T-helper 1 cell treated with Interleukin-12 subunit alpha and Interleukin-12 subunit beta and Interleukin-4 antibody, amounts not matched to agents 30 μg/mL and 1 μg/mL, for 36 hours (primary cell): ENCODE measurements at regions not wholly inside any gene's neighbourhood (a gene's known extent, or its start where the extent isn't known, plus 50 kb on each side); places are given as distances from the start of the nearest gene placed in this dataset.

Source experiments
- H3K27ac Mint-ChIP-seq: one replicate; pipeline ENCODE4 v1.8.0; 2021; ENCODE audit warnings: mild to moderate bottlenecking, mixed read lengths
- H3K27me3 Mint-ChIP-seq: one replicate; pipeline ENCODE4 v1.8.0; 2021; ENCODE audit warnings: low read depth, mixed read lengths
- H3K36me3 Mint-ChIP-seq: one replicate; pipeline ENCODE4 v1.8.0; 2021; ENCODE audit warnings: low read depth, mixed read lengths
- H3K4me1 Mint-ChIP-seq: one replicate; pipeline ENCODE4 v1.8.0; 2021; ENCODE audit warnings: low read depth, mixed read lengths
- H3K4me3 Mint-ChIP-seq: one replicate; pipeline ENCODE4 v1.8.0; 2021; ENCODE audit warnings: mild to moderate bottlenecking, moderate library complexity, mixed read lengths
- H3K9me3 Mint-ChIP-seq: one replicate; pipeline ENCODE4 v1.8.0; 2021; ENCODE audit warnings: mixed read lengths

- peaks cover 8% of the 10 kb centered on the region for H3K9me3 Mint-ChIP-seq
- no peaks in the 10 kb centered on the region for H3K36me3 Mint-ChIP-seq
- no peak overlapping the region for H3K27ac Mint-ChIP-seq
- no peak overlapping the region for H3K4me3 Mint-ChIP-seq
- H3K4me1 Mint-ChIP-seq, result no peaks in the 10 kb centered on the region
- H3K27me3 Mint-ChIP-seq, result no peaks in the 10 kb centered on the region
Measured at GRCh38 chr2:15681089-15681885, 89.6 kb downstream of the DDX1 start.

- H3K27me3 Mint-ChIP-seq, result no peaks in the 10 kb centered on the region
Measured at GRCh38 chr2:15682354-15682753, 90.7 kb downstream of the DDX1 start.

GRCh38 chr2:15684161-15685039 is 92.7 kb downstream of the DDX1 start:
- peaks cover 3% of the 10 kb centered on the region for H3K27me3 Mint-ChIP-seq
- H3K36me3 Mint-ChIP-seq, result no peaks in the 10 kb centered on the region
- no peak overlapping the region for H3K4me3 Mint-ChIP-seq
- H3K9me3 Mint-ChIP-seq, result peaks cover 3% of the 10 kb centered on the region
- no peak overlapping the region for H3K27ac Mint-ChIP-seq
- no peaks in the 10 kb centered on the region for H3K4me1 Mint-ChIP-seq

More at GRCh38 chr2:15682354-15682753, 90.7 kb downstream of the DDX1 start:
- Mint-ChIP-seq H3K4me1 (no peaks in the 10 kb centered on the region), H3K9me3 (peaks cover 8% of the 10 kb centered on the region), H3K4me3 (no peak overlapping the region), H3K36me3 (no peaks in the 10 kb centered on the region), H3K27ac (no peak overlapping the region)

GRCh38 chr2:15685143-15685542 is 93.5 kb downstream of the DDX1 start:
- no peaks in the 10 kb centered on the region for H3K36me3 Mint-ChIP-seq
- H3K27ac Mint-ChIP-seq, result no peak overlapping the region
- H3K9me3 Mint-ChIP-seq, result no peaks in the 10 kb centered on the region
- H3K27me3 Mint-ChIP-seq, result peaks cover 3% of the 10 kb centered on the region
- no peak overlapping the region for H3K4me3 Mint-ChIP-seq
- no peaks in the 10 kb centered on the region for H3K4me1 Mint-ChIP-seq

GRCh38 chr2:15686643-15687042 is 95.0 kb downstream of the DDX1 start:
- Mint-ChIP-seq H3K27ac (no peak overlapping the region), H3K4me1 (no peaks in the 10 kb centered on the region), H3K27me3 (peaks cover 3% of the 10 kb centered on the region), H3K36me3 (no peaks in the 10 kb centered on the region), H3K9me3 (no peaks in the 10 kb centered on the region), H3K4me3 (no peak overlapping the region)

GRCh38 chr2:15687243-15687642 is 95.6 kb downstream of the DDX1 start:
- Mint-ChIP-seq H3K4me1 (no peaks in the 10 kb centered on the region), H3K27ac (no peak overlapping the region), H3K4me3 (no peak overlapping the region), H3K27me3 (peaks cover 3% of the 10 kb centered on the region), H3K9me3 (no peaks in the 10 kb centered on the region), H3K36me3 (no peaks in the 10 kb centered on the region)

GRCh38 chr2:15687720-15688119 is 96.1 kb downstream of the DDX1 start:
- H3K4me3 Mint-ChIP-seq, result no peak overlapping the region

GRCh38 chr2:15688924-15689568 is 97.4 kb downstream of the DDX1 start:
- no peak overlapping the region for H3K27ac Mint-ChIP-seq
- H3K36me3 Mint-ChIP-seq, result no peaks in the 10 kb centered on the region
- H3K4me3 Mint-ChIP-seq, result no peak overlapping the region
- H3K4me1 Mint-ChIP-seq, result no peaks in the 10 kb centered on the region
- no peaks in the 10 kb centered on the region for H3K9me3 Mint-ChIP-seq
- H3K27me3 Mint-ChIP-seq, result peaks cover 3% of the 10 kb centered on the region

More at GRCh38 chr2:15687720-15688119, 96.1 kb downstream of the DDX1 start:
- H3K36me3 Mint-ChIP-seq, result no peaks in the 10 kb centered on the region
- no peaks in the 10 kb centered on the region for H3K9me3 Mint-ChIP-seq
- no peaks in the 10 kb centered on the region for H3K4me1 Mint-ChIP-seq
- no peak overlapping the region for H3K27ac Mint-ChIP-seq
- H3K27me3 Mint-ChIP-seq, result peaks cover 3% of the 10 kb centered on the region

GRCh38 chr2:15689654-15690053 is 98.0 kb downstream of the DDX1 start:
- H3K4me1 Mint-ChIP-seq, result no peaks in the 10 kb centered on the region
- no peaks in the 10 kb centered on the region for H3K36me3 Mint-ChIP-seq
- peaks cover 3% of the 10 kb centered on the region for H3K27me3 Mint-ChIP-seq
- H3K4me3 Mint-ChIP-seq, result no peak overlapping the region
- no peaks in the 10 kb centered on the region for H3K9me3 Mint-ChIP-seq
- H3K27ac Mint-ChIP-seq, result no peak overlapping the region

- Mint-ChIP-seq H3K27ac (no peak overlapping the region), H3K9me3 (no peaks in the 10 kb centered on the region), H3K36me3 (no peaks in the 10 kb centered on the region), H3K27me3 (peaks cover 3% of the 10 kb centered on the region), H3K4me1 (no peaks in the 10 kb centered on the region), H3K4me3 (no peak overlapping the region)
Measured at GRCh38 chr2:15691586-15692310, 100.1 kb downstream of the DDX1 start.

GRCh38 chr2:15692551-15693377 is 101.1 kb downstream of the DDX1 start:
- Mint-ChIP-seq H3K9me3 (no peaks in the 10 kb centered on the region), H3K4me1 (no peaks in the 10 kb centered on the region), H3K4me3 (no peak overlapping the region), H3K27ac (no peak overlapping the region), H3K36me3 (no peaks in the 10 kb centered on the region), H3K27me3 (peaks cover 3% of the 10 kb centered on the region)

GRCh38 chr2:15693382-15693781 is 101.7 kb downstream of the DDX1 start:
- Mint-ChIP-seq H3K9me3 (no peaks in the 10 kb centered on the region), H3K36me3 (no peaks in the 10 kb centered on the region), H3K4me3 (no peak overlapping the region), H3K27me3 (peaks cover 2% of the 10 kb centered on the region), H3K27ac (no peak overlapping the region), H3K4me1 (no peaks in the 10 kb centered on the region)

GRCh38 chr2:15693926-15694588 is 102.4 kb downstream of the DDX1 start:
- no peaks in the 10 kb centered on the region for H3K4me1 Mint-ChIP-seq
- no peaks in the 10 kb centered on the region for H3K9me3 Mint-ChIP-seq

More at GRCh38 chr2:15693926-15694588, 102.4 kb downstream of the DDX1 start:
- Mint-ChIP-seq H3K27ac (no peak overlapping the region), H3K27me3 (no peaks in the 10 kb centered on the region), H3K36me3 (no peaks in the 10 kb centered on the region), H3K4me3 (no peak overlapping the region)
